Activated B cell treated with CpG ODN at 0.5 μM for 24 hours (primary cell): ENCODE measurements at regions not wholly inside any gene's neighbourhood (a gene's known extent, or its start where the extent isn't known, plus 50 kb on each side); places are given as distances from the start of the nearest gene placed in this dataset.

Experiments
- ATAC-seq: fragments of 200-7000 bp; cut with Tn5 transposase; one replicate; pipeline ENCODE4 v1.10.0; 2021; ENCODE audit warnings: low read depth, mild to moderate bottlenecking, moderate library complexity
- CTCF ChIA-PET: fragments of 350-600 bp; sonication (Branson Sonifier 250); formaldehyde crosslinking; loops from one replicate; lab custom pipeline; 2021; ENCODE audit warnings: antibody characterized with exemption; lab: Charles Lee
- POLR2A ChIA-PET: fragments of 350-600 bp; sonication (Branson Sonifier 250); formaldehyde crosslinking; loops from one replicate; lab custom pipeline; 2021; ENCODE audit warnings: antibody characterized with exemption; lab: Charles Lee
- DNase-seq: peaks from one replicate; pipeline ENCODE4 v3.0.0; 2022
- H3K27ac Mint-ChIP-seq: one replicate; pipeline ENCODE4 v1.8.0; 2020; ENCODE audit warnings: mixed read lengths
- H3K27me3 Mint-ChIP-seq: one replicate; pipeline ENCODE4 v1.8.0; 2021; ENCODE audit warnings: mixed read lengths
- H3K36me3 Mint-ChIP-seq: one replicate; pipeline ENCODE4 v1.8.0; 2021; ENCODE audit warnings: low read depth, mixed read lengths
- H3K4me1 Mint-ChIP-seq: one replicate; pipeline ENCODE4 v1.8.0; 2021; ENCODE audit warnings: mixed read lengths
- H3K4me3 Mint-ChIP-seq: one replicate; pipeline ENCODE4 v1.8.0; 2020; ENCODE audit warnings: mild to moderate bottlenecking, mixed read lengths
- H3K9me3 Mint-ChIP-seq: one replicate; pipeline ENCODE4 v1.8.0; 2020; ENCODE audit warnings: mixed read lengths
- CTCF ChIP-seq: fragments of 200-600 bp; IDR thresholded peaks from one replicate; pipeline ENCODE4 v1.8.0; 2022; ENCODE audit warnings: antibody characterized with exemption, mild to moderate bottlenecking
- intact Hi-C: fragments of 100-400 bp; cut with micrococcal nuclease; formaldehyde crosslinking; loops from one replicate; pipeline ENCODE4 v1.15.1; 2024

- H3K4me1 Mint-ChIP-seq, result no peaks in the 10 kb centered on the region
- no peaks in the 10 kb centered on the region for H3K9me3 Mint-ChIP-seq
- H3K27ac Mint-ChIP-seq, result no peak overlapping the region
- no peak for DNase-seq
- TF ChIP-seq CTCF, result no peak
- no peak for ATAC-seq
- peaks cover 5% of the 10 kb centered on the region for H3K27me3 Mint-ChIP-seq
- H3K4me3 Mint-ChIP-seq, result no peak overlapping the region
- ChIA-PET POLR2A (no interaction called here), CTCF (no interaction called here)
- H3K36me3 Mint-ChIP-seq, result no peaks in the 10 kb centered on the region
- intact Hi-C loops, result no loop called here
Measured at GRCh38 chr5:142259758-142260157, 65.1 kb downstream of the SPRY4 start.

GRCh38 chr5:142255831-142256230 lies 69.0 kb downstream of the SPRY4 start:
- Mint-ChIP-seq H3K4me1 (no peaks in the 10 kb centered on the region), H3K27me3 (peaks cover 2% of the 10 kb centered on the region), H3K36me3 (no peaks in the 10 kb centered on the region), H3K4me3 (no peak overlapping the region), H3K9me3 (no peaks in the 10 kb centered on the region), H3K27ac (no peak overlapping the region)
- TF ChIP-seq CTCF, result no peak
- DNase-seq (no peak), ATAC-seq (no peak)
- ChIA-PET POLR2A (no interaction called here), CTCF (no interaction called here)
- intact Hi-C loops, result no loop called here

GRCh38 chr5:142254431-142254830 lies 70.4 kb downstream of the SPRY4 start:
- DNase-seq (no peak), ATAC-seq (no peak)
- CTCF ChIA-PET, result no interaction called here
- Mint-ChIP-seq H3K36me3 (no peaks in the 10 kb centered on the region), H3K27me3 (peaks cover 6% of the 10 kb centered on the region), H3K9me3 (no peaks in the 10 kb centered on the region), H3K4me3 (no peak overlapping the region), H3K27ac (no peak overlapping the region), H3K4me1 (no peaks in the 10 kb centered on the region)
- TF ChIP-seq CTCF, result no peak
- intact Hi-C loops, result no loop called here
- POLR2A ChIA-PET, result no interaction called here

GRCh38 chr5:142253938-142254337 lies 70.9 kb downstream of the SPRY4 start:
- Mint-ChIP-seq H3K36me3 (no peaks in the 10 kb centered on the region), H3K27me3 (peaks cover 6% of the 10 kb centered on the region), H3K9me3 (no peaks in the 10 kb centered on the region), H3K4me1 (no peaks in the 10 kb centered on the region), H3K4me3 (no peak overlapping the region), H3K27ac (no peak overlapping the region)
- POLR2A ChIA-PET, result no interaction called here
- DNase-seq (no peak), ATAC-seq (no peak)
- intact Hi-C loops, result no loop called here
- CTCF ChIA-PET, result no interaction called here
- no peak for TF ChIP-seq CTCF

GRCh38 chr5:142250119-142250518 lies 74.7 kb downstream of the SPRY4 start:
- no peaks in the 10 kb centered on the region for H3K9me3 Mint-ChIP-seq
- H3K4me1 Mint-ChIP-seq, result no peaks in the 10 kb centered on the region
- peaks cover 6% of the 10 kb centered on the region for H3K27me3 Mint-ChIP-seq
- TF ChIP-seq CTCF, result no peak
- ChIA-PET POLR2A (no interaction called here), CTCF (no interaction called here)
- H3K27ac Mint-ChIP-seq, result no peak overlapping the region
- intact Hi-C loops, result no loop called here
- H3K4me3 Mint-ChIP-seq, result no peak overlapping the region
- DNase-seq (no peak), ATAC-seq (no peak)
- no peaks in the 10 kb centered on the region for H3K36me3 Mint-ChIP-seq
